ENCODE measurements at regions not wholly inside any gene's neighbourhood (a gene's known extent, or its start where the extent isn't known, plus 50 kb on each side); places are given as distances from the start of the nearest gene placed in this dataset.

GRCh38 chr20:51076786-51077685 is 54.1 kb upstream of the KCNG1 start:
- H3K27ac Mint-ChIP-seq: no peak overlapping the region
- DNase-seq (ENCODE audit: low spot score): no peak
- intact Hi-C loops (cut with micrococcal nuclease): no loop called here
- H3K4me3 Mint-ChIP-seq: no peak overlapping the region
- peaks cover 14% of the 10 kb centered on the region for H3K27me3 Mint-ChIP-seq (ENCODE audit: insufficient read depth)
- no peaks in the 10 kb centered on the region for H3K9me3 Mint-ChIP-seq
- no peaks in the 10 kb centered on the region for H3K36me3 Mint-ChIP-seq (ENCODE audit: low read depth)
- no peaks in the 10 kb centered on the region for H3K4me1 Mint-ChIP-seq (ENCODE audit: low read depth)

DNA sequence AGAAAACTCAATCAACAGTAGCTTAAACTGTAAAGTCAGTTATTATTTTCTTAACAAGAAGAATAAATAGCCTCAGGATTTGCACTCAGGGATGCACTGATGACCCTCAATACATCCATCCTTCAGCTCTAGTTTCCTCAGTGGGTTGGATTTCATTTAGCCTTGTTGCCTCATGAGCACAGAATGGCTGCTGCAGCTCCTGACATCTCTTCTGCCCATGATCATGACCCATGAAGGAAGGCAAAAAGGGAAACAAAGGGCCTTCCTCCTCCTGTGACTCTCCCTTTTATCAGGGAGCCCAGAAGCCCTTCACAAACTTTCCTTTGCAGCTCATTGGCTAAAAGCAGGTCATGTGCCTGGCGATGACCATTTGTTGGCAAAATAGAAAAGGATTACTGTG is 51.2 kb upstream of the KCNG1 start:
- intact Hi-C loops (cut with micrococcal nuclease): no loop called here
- no peaks in the 10 kb centered on the region for H3K9me3 Mint-ChIP-seq
- no peak for DNase-seq (ENCODE audit: low spot score)
- H3K4me1 Mint-ChIP-seq (ENCODE audit: low read depth): no peaks in the 10 kb centered on the region
- peaks cover 12% of the 10 kb centered on the region for H3K27me3 Mint-ChIP-seq (ENCODE audit: insufficient read depth)
- no peak overlapping the region for H3K4me3 Mint-ChIP-seq
- H3K27ac Mint-ChIP-seq: no peak overlapping the region
- H3K36me3 Mint-ChIP-seq (ENCODE audit: low read depth): no peaks in the 10 kb centered on the region
